ENCODE measurements at regions not wholly inside any gene's neighbourhood (a gene's known extent, or its start where the extent isn't known, plus 50 kb on each side); places are given as distances from the start of the nearest gene placed in this dataset.

GRCh38 chr1:181260994-181261393 lies 172.5 kb downstream of the IER5 start (continued):
- TF ChIP-seq CTCF (IDR thresholded peaks at IDR 0.05 in 2 of 3, conservative IDR thresholded peaks at IDR 0.05 in 1 of 3; ENCODE audit: borderline replicate concordance in 1 of 3, insufficient read depth in 1 of 3, low read depth in 2 of 3, low read length in 2 of 3) (no peak), SP1 (IDR thresholded peaks at IDR 0.05; ENCODE audit: low read depth) (no peak), FOSL1 (IDR thresholded peaks at IDR 0.05; ENCODE audit: low read depth) (no peak), ZFX (IDR thresholded peaks at IDR 0.05) (no peak), POLR2AphosphoS5 (IDR thresholded peaks at IDR 0.05; ENCODE audit: low read depth, low read length) (no peak), RAD21 (IDR thresholded peaks at IDR 0.05; ENCODE audit: low read depth) (no peak), YY1 (IDR thresholded peaks at IDR 0.05; ENCODE audit: extremely low read depth, insufficient replicate concordance, low read depth, low read length) (no peak)

- Histone ChIP-seq H2AFZ (ENCODE audit: low read depth, low read length, poor library complexity, severe bottlenecking) (no peak overlapping the region), H3K36me3 (ENCODE audit: control insufficient read depth in 1 of 2, insufficient read depth in 2 of 2, low read length in 2 of 2) (no peaks in the 10 kb centered on the region), H3K4me2 (ENCODE audit: low read length) (no peak overlapping the region), H3K9me3 (ENCODE audit: control insufficient read depth in 1 of 2, insufficient read depth in 1 of 2, low read depth in 1 of 2, low read length in 2 of 2) (no peaks in the 10 kb centered on the region), H4K20me1 (ENCODE audit: insufficient read depth) (no peaks in the 10 kb centered on the region), H3K27me3 (ENCODE audit: insufficient read depth, low read length) (no peaks in the 10 kb centered on the region; the same call in 1 of the 2 replicates), H3K27ac (ENCODE audit: low read depth, low read length) (no peak overlapping the region), H3K9me2 (ENCODE audit: insufficient read depth) (no peaks in the 10 kb centered on the region), H3K9ac (ENCODE audit: low read length) (no peak overlapping the region), H3K4me3 (replicated peaks in 1 of 2; ENCODE audit: low read depth in 1 of 2, low read length in 2 of 2) (no peak overlapping the region), H3K79me2 (ENCODE audit: insufficient read depth, low read length) (no peaks in the 10 kb centered on the region), H3K4me1 (ENCODE audit: control insufficient read depth in 1 of 2, insufficient read depth in 2 of 2, low read length in 2 of 2) (no peaks in the 10 kb centered on the region)
- ChIA-PET CTCF (no interaction called here), RAD21 (ENCODE audit: low non-redundant PET in 1 of 2, low total read pairs in 2 of 2, uncharacterized antibody in 2 of 2, unreplicated experiment in 2 of 2) (no interaction called here), POLR2A (no interaction called here)
- TF ChIP-seq ELF1 (IDR thresholded peaks at IDR 0.05; ENCODE audit: borderline replicate concordance, low read depth): no peak
- no peak for TF ChIP-seq MAX (IDR thresholded peaks at IDR 0.05)
- no peak for TF ChIP-seq REST (IDR thresholded peaks at IDR 0.05; ENCODE audit: low read depth)
- no peak for TF ChIP-seq ZNF274 (IDR thresholded peaks at IDR 0.05; ENCODE audit: low read depth, low read length)
- no peak for TF ChIP-seq EZH2phosphoT487 (IDR thresholded peaks at IDR 0.05; ENCODE audit: borderline replicate concordance)
- no peak for TF ChIP-seq SP1 (IDR thresholded peaks at IDR 0.05; ENCODE audit: low read depth)
- no peak for TF ChIP-seq SIN3A (IDR thresholded peaks at IDR 0.05; ENCODE audit: low read depth)
- intact Hi-C loops (cut with micrococcal nuclease): no loop called here
- no TSS peak for BruUV-seq (replicated peaks)
- no peak for ATAC-seq
- no peak for DNase-seq (ENCODE audit: low read depth, low spot score)
Measured at GRCh38 chr1:181262069-181262468, 173.6 kb downstream of the IER5 start.
